ENCODE measurements at regions not wholly inside any gene's neighbourhood (a gene's known extent, or its start where the extent isn't known, plus 50 kb on each side); places are given as distances from the start of the nearest gene placed in this dataset.

DNA sequence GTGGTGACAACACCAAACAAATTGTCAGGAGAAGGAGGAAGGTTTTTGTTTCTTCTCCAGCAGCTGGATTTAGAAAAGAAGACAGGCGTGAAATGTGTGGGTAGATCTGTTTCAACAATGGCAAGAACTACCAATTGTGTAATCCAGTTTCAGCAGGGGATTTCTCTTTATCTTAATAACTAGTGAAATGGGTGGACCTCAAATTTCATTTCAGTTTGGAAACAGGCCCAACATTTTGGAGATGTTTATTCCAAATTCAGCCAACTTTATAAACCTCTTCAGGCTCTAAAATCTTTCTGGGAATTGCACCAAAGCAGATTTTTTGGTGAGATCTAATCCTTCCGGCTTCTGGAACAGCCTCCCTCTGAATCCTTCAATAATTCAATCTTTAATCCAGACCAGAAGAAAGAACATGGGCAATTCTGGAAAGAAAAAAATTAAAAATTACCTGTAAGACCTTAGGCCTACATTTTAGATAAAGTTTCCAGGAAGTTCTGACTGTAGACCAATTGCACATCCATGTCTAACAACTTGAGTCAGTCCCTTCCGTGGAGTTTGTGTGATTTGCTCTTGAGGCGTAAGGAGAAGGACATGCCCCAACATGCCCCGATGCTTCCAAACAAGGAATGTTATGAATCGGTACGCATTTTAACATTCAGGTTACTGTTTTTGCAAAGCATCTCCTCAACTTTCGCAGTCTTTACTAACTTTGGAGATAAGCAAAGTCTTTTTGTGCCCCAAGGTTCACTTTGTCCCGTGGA is 423.6 kb downstream of the IRX1 start:
- DNase-seq: no peak
- 41 to 49% methylated on average over 9 of the region's 9 CpGs for WGBS, 2 donors

DNA sequence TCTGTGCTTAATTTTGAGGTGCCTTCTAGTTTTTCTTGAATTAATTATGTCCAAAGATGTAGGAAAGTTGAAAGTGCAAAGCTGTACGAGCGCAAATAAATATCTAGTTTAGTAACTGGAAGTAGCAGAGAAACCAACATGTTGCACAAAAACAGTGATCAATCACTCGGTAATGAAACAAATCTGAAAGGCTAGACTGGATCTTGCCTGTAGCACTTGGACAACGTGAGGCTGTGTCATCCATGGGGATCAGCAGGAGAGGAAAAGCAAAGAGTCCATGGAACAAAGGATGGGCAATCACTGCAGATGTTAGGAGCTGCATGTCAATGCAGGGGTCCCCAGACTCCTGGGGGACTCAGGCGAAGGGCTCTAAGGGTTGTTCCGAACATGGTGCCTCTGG is 424.2 kb downstream of the IRX1 start:
- no peak overlapping the region for H3K4me3 ChIP-seq
- H3K9me3 ChIP-seq: no peaks in the 10 kb centered on the region
- no peak for TF ChIP-seq POLR2A (IDR thresholded peaks at IDR 0.05)
- TF ChIP-seq, protein P1, sequence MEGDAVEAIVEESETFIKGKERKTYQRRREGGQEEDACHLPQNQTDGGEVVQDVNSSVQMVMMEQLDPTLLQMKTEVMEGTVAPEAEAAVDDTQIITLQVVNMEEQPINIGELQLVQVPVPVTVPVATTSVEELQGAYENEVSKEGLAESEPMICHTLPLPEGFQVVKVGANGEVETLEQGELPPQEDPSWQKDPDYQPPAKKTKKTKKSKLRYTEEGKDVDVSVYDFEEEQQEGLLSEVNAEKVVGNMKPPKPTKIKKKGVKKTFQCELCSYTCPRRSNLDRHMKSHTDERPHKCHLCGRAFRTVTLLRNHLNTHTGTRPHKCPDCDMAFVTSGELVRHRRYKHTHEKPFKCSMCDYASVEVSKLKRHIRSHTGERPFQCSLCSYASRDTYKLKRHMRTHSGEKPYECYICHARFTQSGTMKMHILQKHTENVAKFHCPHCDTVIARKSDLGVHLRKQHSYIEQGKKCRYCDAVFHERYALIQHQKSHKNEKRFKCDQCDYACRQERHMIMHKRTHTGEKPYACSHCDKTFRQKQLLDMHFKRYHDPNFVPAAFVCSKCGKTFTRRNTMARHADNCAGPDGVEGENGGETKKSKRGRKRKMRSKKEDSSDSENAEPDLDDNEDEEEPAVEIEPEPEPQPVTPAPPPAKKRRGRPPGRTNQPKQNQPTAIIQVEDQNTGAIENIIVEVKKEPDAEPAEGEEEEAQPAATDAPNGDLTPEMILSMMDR (IDR thresholded peaks at IDR 0.05): no peak
- no peaks in the 10 kb centered on the region for H3K27me3 ChIP-seq
- DNase-seq: no peak
- intact Hi-C loops (cut with DNase I): no loop called here
- no peaks in the 10 kb centered on the region for H3K36me3 ChIP-seq
- 50 to 64% methylated on average over 6 of the region's 6 CpGs for WGBS, 2 donors
- H3K4me1 ChIP-seq: peaks cover 8 to 31% (median 22%) of the 10 kb centered on the region in 3 donors
- H3K27ac ChIP-seq: peak overlapping the region in 2 of 4 donors; percentile 59 to 77

More for the DNA sequence above, 423.6 kb downstream of the IRX1 start:
- Histone ChIP-seq H3K4me3 (no peak overlapping the region), H3K27ac (peak overlapping the region in 2 of 4 donors; percentile 59 to 77), H3K36me3 (no peaks in the 10 kb centered on the region), H3K27me3 (no peaks in the 10 kb centered on the region), H3K4me1 (peaks cover 8 to 31% (median 22%) of the 10 kb centered on the region in 3 donors), H3K9me3 (no peaks in the 10 kb centered on the region)
- TF ChIP-seq, protein P1 (IDR thresholded peaks at IDR 0.05): no peak
- no peak for TF ChIP-seq POLR2A (IDR thresholded peaks at IDR 0.05)
- intact Hi-C loops (cut with DNase I): no loop called here

DNA sequence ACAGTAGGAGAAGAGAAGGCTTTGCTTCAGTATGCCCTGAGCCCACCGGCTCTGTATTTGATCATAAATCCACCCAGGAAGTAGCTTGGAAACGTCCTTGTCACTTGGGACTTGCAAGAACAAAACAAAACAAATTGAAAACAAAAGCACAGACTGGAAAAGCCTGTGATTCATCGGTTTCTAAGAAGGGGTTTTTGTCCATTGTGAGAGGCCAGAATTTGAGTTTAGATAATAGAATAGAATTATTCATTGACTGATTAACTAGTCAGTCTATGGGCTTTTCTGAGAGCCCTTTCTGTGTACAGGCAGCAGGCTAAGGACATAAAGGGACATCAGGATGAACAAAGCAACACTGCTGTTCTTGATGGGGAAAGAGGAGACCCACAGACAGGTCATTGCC is 424.8 kb downstream of the IRX1 start:
- H3K4me3 ChIP-seq: no peak overlapping the region
- peaks cover 8 to 31% (median 22%) of the 10 kb centered on the region in 3 donors for H3K4me1 ChIP-seq
- DNase-seq: no peak
- H3K36me3 ChIP-seq: no peaks in the 10 kb centered on the region
- intact Hi-C loops (cut with DNase I): no loop called here
- 23 to 32% methylated on average over 3 of the region's 3 CpGs for WGBS, 2 donors
- peak overlapping the region in 2 of 4 donors; percentile 59 to 77 for H3K27ac ChIP-seq
- TF ChIP-seq, protein P1 (IDR thresholded peaks at IDR 0.05): no peak
- TF ChIP-seq POLR2A (IDR thresholded peaks at IDR 0.05): no peak
- H3K9me3 ChIP-seq: no peaks in the 10 kb centered on the region
- no peaks in the 10 kb centered on the region for H3K27me3 ChIP-seq

DNA sequence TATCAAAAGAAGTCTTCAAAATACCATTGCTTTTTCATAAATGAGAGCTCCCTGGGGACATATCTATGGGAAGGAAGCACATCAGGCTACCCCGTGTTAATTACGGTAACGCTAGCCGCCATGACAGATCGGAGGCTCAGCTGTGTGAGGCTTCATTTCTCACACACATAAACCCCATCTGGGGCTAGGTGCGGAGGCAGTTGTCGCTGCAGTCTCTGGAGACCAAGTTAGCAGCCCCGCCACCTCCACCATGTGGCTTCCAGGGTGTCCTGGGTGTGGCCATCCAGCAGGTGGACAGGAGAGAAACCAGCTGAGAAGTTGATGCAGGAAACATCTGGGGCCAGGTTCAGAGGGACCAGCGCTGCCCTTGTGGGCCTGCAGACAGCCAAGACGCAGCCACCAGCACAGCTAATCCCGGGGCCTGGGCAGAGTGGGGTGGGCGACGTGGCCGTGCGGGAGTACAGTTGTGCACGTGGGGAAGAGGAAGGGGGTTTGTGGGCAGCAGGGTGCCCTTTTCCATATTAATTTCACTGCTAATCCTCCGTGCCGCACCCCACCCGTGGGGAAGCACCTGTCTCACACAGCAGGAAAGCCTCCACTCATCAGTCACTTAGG is 426.5 kb downstream of the IRX1 start:
- WGBS, 2 donors: 85 to 86% methylated on average over 8 to 16 of the region's 19 CpGs
- Histone ChIP-seq H3K27ac (no peak overlapping the region), H3K4me1 (peaks cover 8 to 31% (median 22%) of the 10 kb centered on the region in 3 donors), H3K27me3 (no peaks in the 10 kb centered on the region), H3K36me3 (no peaks in the 10 kb centered on the region), H3K9me3 (no peaks in the 10 kb centered on the region), H3K4me3 (no peak overlapping the region)
- no peak for DNase-seq
- intact Hi-C loops (cut with DNase I): no loop called here
- TF ChIP-seq POLR2A (IDR thresholded peaks at IDR 0.05): no peak
- TF ChIP-seq, protein P1 (IDR thresholded peaks at IDR 0.05): no peak

DNA sequence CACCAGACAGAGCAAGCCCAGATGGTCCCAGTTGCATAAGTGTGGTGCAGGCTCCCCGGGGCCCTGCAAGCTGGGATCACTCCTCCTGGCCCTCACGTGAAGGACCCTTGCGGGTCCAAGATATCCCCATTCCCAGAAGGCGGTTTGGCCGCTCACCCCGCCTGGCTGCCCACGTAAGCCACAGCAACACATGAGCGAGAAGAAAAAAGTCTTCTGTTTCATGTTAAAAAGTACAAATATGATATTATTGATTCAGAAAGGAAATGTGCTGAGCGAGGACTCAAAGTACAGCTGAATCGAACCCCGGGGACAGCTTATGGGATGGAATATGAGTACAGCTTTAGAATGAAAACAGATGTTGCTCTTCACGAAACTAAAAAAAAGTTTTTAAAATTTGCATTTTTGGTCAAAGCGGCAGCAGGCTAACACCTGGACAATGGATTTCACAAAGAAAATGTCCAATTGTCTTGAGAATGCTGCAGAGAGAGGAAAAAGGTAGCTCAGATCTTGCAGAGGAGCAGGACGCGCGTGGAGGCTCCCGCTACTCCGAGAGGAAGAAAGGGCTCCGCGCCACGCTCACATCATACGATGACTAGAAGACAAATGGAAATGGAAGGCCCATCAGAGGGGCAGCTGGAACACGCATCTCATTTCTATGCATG is 427.6 kb downstream of the IRX1 start:
- WGBS, 2 donors: 86 to 90% methylated on average over 20 to 22 of the region's 23 CpGs

More for the DNA sequence above, 427.6 kb downstream of the IRX1 start:
- H3K27ac ChIP-seq: no peak overlapping the region
- no peak for TF ChIP-seq POLR2A (IDR thresholded peaks at IDR 0.05)
- TF ChIP-seq, protein P1 (IDR thresholded peaks at IDR 0.05): no peak
- H3K4me3 ChIP-seq: no peak overlapping the region
- H3K36me3 ChIP-seq: no peaks in the 10 kb centered on the region
- H3K9me3 ChIP-seq: no peaks in the 10 kb centered on the region
- DNase-seq: no peak
- no peaks in the 10 kb centered on the region for H3K27me3 ChIP-seq
- peaks cover 7 to 34% (median 21%) of the 10 kb centered on the region in 3 donors for H3K4me1 ChIP-seq
- intact Hi-C loops (cut with DNase I): no loop called here

Data from esophagus squamous epithelium (tissue), 5 donors.